ENCODE measurements at regions not wholly inside any gene's neighbourhood (a gene's known extent, or its start where the extent isn't known, plus 50 kb on each side); places are given as distances from the start of the nearest gene placed in this dataset.

DNA sequence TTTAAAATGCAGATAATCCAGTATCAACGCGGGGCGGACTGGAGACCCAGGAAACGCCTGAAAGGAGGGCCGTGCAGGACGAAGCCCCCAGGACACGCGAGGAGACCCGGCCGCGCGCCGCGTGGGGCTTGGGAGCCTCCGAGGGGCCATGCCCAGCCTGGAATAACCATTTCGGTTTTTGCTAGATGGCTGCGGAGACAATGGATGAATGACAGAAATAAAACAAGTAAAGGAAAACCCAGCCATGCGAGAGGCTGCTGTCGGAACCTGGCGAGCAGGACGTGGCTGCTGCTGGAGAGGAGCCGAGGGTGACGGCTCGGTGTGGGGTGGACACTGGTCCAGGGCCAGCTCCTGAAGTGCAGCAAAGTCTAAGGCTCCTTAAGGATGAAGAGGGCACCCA lies 227.2 kb upstream of the ADARB2 start:
- Mint-ChIP-seq H3K4me1 (ENCODE audit: insufficient read depth, unreplicated experiment) (peaks cover 40% of the 10 kb centered on the region), H3K9me3 (ENCODE audit: unreplicated experiment) (no peaks in the 10 kb centered on the region), H3K27ac (ENCODE audit: low read depth, unreplicated experiment) (no peak overlapping the region), H3K36me3 (ENCODE audit: insufficient read depth, unreplicated experiment) (no peaks in the 10 kb centered on the region), H3K4me3 (ENCODE audit: unreplicated experiment) (no peak overlapping the region), H3K27me3 (ENCODE audit: insufficient read depth, unreplicated experiment) (no peaks in the 10 kb centered on the region)
- ChIA-PET CTCF (no interaction called here), POLR2A (no interaction called here)
- TF ChIP-seq, protein P1, sequence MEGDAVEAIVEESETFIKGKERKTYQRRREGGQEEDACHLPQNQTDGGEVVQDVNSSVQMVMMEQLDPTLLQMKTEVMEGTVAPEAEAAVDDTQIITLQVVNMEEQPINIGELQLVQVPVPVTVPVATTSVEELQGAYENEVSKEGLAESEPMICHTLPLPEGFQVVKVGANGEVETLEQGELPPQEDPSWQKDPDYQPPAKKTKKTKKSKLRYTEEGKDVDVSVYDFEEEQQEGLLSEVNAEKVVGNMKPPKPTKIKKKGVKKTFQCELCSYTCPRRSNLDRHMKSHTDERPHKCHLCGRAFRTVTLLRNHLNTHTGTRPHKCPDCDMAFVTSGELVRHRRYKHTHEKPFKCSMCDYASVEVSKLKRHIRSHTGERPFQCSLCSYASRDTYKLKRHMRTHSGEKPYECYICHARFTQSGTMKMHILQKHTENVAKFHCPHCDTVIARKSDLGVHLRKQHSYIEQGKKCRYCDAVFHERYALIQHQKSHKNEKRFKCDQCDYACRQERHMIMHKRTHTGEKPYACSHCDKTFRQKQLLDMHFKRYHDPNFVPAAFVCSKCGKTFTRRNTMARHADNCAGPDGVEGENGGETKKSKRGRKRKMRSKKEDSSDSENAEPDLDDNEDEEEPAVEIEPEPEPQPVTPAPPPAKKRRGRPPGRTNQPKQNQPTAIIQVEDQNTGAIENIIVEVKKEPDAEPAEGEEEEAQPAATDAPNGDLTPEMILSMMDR (IDR thresholded peaks at IDR 0.05; ENCODE audit: unreplicated experiment): no peak
- no TSS peak for BruUV-seq (replicated peaks)
- DNase-seq (ENCODE audit: unreplicated experiment): no peak
- intact Hi-C loops (cut with micrococcal nuclease): no loop called here

DNA sequence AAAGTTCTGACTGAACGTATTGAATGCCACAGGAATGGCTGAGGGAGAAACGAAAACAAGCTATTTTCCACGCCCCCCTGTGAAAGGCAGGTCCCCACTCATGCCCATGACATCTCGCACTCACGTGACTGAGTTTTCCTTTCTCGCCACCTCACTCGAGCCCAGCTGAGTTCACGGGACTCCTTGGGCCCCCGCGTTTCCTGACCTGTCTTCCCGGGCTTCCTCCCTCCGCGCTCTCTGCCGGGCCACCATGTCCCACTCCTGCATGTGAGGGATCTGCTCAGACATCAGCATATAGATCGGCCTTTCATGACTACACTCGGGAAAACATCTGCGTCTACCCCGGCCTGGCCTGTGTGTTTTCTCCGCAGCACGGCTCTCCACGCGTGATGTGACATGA lies 226.0 kb upstream of the ADARB2 start:
- no TSS peak for BruUV-seq (replicated peaks)
- intact Hi-C loops (cut with micrococcal nuclease): no loop called here
- H3K27ac Mint-ChIP-seq (ENCODE audit: low read depth, unreplicated experiment): no peak overlapping the region
- CTCF ChIA-PET: no interaction called here
- H3K36me3 Mint-ChIP-seq (ENCODE audit: insufficient read depth, unreplicated experiment): no peaks in the 10 kb centered on the region
- H3K27me3 Mint-ChIP-seq (ENCODE audit: insufficient read depth, unreplicated experiment): no peaks in the 10 kb centered on the region
- POLR2A ChIA-PET: no interaction called here
- no peak for DNase-seq (ENCODE audit: unreplicated experiment)
- TF ChIP-seq, protein P1 (IDR thresholded peaks at IDR 0.05; ENCODE audit: unreplicated experiment): no peak
- H3K9me3 Mint-ChIP-seq (ENCODE audit: unreplicated experiment): no peaks in the 10 kb centered on the region
- H3K4me1 Mint-ChIP-seq (ENCODE audit: insufficient read depth, unreplicated experiment): peaks cover 41% of the 10 kb centered on the region
- H3K4me3 Mint-ChIP-seq (ENCODE audit: unreplicated experiment): no peak overlapping the region

DNA sequence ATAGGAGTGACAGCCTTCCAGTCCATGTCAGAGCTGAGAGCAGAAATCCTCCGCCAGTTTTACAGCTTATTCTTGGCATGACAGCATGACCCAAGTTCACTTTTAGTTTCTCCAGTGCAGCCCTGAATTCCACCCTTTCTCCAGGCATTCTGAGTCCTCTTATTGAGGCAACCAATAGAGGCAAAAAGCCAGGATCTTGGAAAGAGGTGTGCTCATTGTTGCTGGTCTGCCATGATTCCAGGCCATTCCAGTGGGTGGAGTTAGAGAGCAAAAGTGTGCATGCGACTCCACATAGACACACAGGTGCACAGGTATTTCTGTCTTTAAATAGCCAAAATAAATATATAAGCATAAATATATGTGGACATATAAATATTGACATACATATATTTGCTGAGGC lies 224.7 kb upstream of the ADARB2 start:
- Mint-ChIP-seq H3K9me3 (ENCODE audit: unreplicated experiment) (no peaks in the 10 kb centered on the region), H3K4me1 (ENCODE audit: insufficient read depth, unreplicated experiment) (peaks cover 49% of the 10 kb centered on the region), H3K4me3 (ENCODE audit: unreplicated experiment) (no peak overlapping the region), H3K36me3 (ENCODE audit: insufficient read depth, unreplicated experiment) (no peaks in the 10 kb centered on the region), H3K27me3 (ENCODE audit: insufficient read depth, unreplicated experiment) (no peaks in the 10 kb centered on the region), H3K27ac (ENCODE audit: low read depth, unreplicated experiment) (no peak overlapping the region)
- ChIA-PET POLR2A (no interaction called here), CTCF (no interaction called here)
- intact Hi-C loops (cut with micrococcal nuclease): no loop called here
- no TSS peak for BruUV-seq (replicated peaks)
- DNase-seq (ENCODE audit: unreplicated experiment): peak; percentile 49
- TF ChIP-seq, protein P1 (IDR thresholded peaks at IDR 0.05; ENCODE audit: unreplicated experiment): no peak

DNA sequence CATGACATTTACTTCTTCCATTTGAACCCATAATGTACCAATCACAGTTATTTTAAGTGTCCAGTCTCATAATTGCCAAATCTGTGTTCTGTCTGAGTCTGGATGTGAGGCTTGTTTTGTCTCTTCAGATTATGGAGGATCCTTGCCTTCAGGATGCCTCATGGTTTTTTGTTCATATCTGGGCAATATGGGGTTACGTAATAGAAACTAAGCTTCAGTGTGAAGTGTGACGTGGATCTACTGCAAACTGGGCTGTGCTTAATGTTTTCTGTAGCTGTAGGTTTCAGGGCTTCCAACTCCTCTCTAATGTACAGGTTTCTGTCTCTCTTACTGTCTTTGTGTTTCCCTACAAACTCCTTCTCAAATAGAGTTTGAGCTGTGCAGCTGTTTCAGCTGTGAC lies 223.7 kb upstream of the ADARB2 start:
- H3K27me3 Mint-ChIP-seq (ENCODE audit: insufficient read depth, unreplicated experiment): no peaks in the 10 kb centered on the region

More for the DNA sequence above, 223.7 kb upstream of the ADARB2 start:
- DNase-seq (ENCODE audit: unreplicated experiment): no peak
- CTCF ChIA-PET: no interaction called here
- peaks cover 40% of the 10 kb centered on the region for H3K4me1 Mint-ChIP-seq (ENCODE audit: insufficient read depth, unreplicated experiment)
- TF ChIP-seq, protein P1 (IDR thresholded peaks at IDR 0.05; ENCODE audit: unreplicated experiment): no peak
- no peaks in the 10 kb centered on the region for H3K9me3 Mint-ChIP-seq (ENCODE audit: unreplicated experiment)
- no TSS peak for BruUV-seq (replicated peaks)
- H3K4me3 Mint-ChIP-seq (ENCODE audit: unreplicated experiment): no peak overlapping the region
- intact Hi-C loops (cut with micrococcal nuclease): no loop called here
- H3K36me3 Mint-ChIP-seq (ENCODE audit: insufficient read depth, unreplicated experiment): no peaks in the 10 kb centered on the region
- peak overlapping the region; percentile 28 for H3K27ac Mint-ChIP-seq (ENCODE audit: low read depth, unreplicated experiment)
- POLR2A ChIA-PET: interaction anchor here (0.6 to 1.4 kb wide), 4 partner anchors 17 to 224 kb away, joined by 3 to 6 read pairs (median 3); partner anchors contain the start of gene ADARB2

All from MCF 10A (cell line).